SK-N-SH treated with all-trans-retinoic acid at 6 μM for 48 hours (cell line): ENCODE measurements at regions not wholly inside any gene's neighbourhood (a gene's known extent, or its start where the extent isn't known, plus 50 kb on each side); places are given as distances from the start of the nearest gene placed in this dataset.

Source experiments
- ATAC-seq: fragments of 200-7000 bp; cut with Tn5 transposase; 3 replicates; pipeline ENCODE4 v1.9.1; 2020; ENCODE audit warnings: mild to moderate bottlenecking, moderate library complexity
- ARNTL ChIP-seq: fragments of 450-650 bp; formaldehyde crosslinking; IDR thresholded peaks from 2 replicates; pipeline ENCODE4 v1.5.0; 2020; ENCODE audit warnings: low read depth, mild to moderate bottlenecking, moderate library complexity, borderline replicate concordance
- BACH2 ChIP-seq: fragments of 250-450 bp; sonication (Bioruptor Pico); IDR thresholded peaks from 2 replicates; pipeline ENCODE4 v1.9.0; 2021; ENCODE audit warnings: mild to moderate bottlenecking, borderline replicate concordance
- CSDC2 ChIP-seq: fragments of 250-450 bp; sonication (Bioruptor Pico); IDR thresholded peaks from 2 replicates; pipeline ENCODE4 v1.5.0; 2020; ENCODE audit warnings: mild to moderate bottlenecking, moderate library complexity
- ESRRG ChIP-seq: fragments of 250-450 bp; sonication (Bioruptor Pico); IDR thresholded peaks from 2 replicates; pipeline ENCODE4 v1.6.1; 2021; ENCODE audit warnings: mild to moderate bottlenecking
- OSR1 ChIP-seq: fragments of 250-450 bp; sonication (Bioruptor Pico); IDR thresholded peaks from 2 replicates; pipeline ENCODE4 v1.8.0; 2022; ENCODE audit warnings: moderate library complexity, mild to moderate bottlenecking, inconsistent platforms
- PPARA ChIP-seq: fragments of 250-450 bp; sonication (Bioruptor Pico); IDR thresholded peaks from 2 replicates; pipeline ENCODE4 v1.5.0; 2020; ENCODE audit warnings: mild to moderate bottlenecking, borderline replicate concordance
- RARB ChIP-seq: fragments of 250-450 bp; sonication (Bioruptor Pico); IDR thresholded peaks from 2 replicates; pipeline ENCODE4 v1.8.0; 2021; ENCODE audit warnings: mild to moderate bottlenecking, moderate library complexity
- TCF4 ChIP-seq: fragments of 250-450 bp; sonication (Bioruptor Pico); IDR thresholded peaks from 2 replicates; pipeline ENCODE4 v1.8.0; 2021; ENCODE audit warnings: mild to moderate bottlenecking, moderate library complexity, borderline replicate concordance
- TOX ChIP-seq: fragments of 250-450 bp; sonication (Bioruptor Pico); IDR thresholded peaks from 2 replicates; pipeline ENCODE4 v1.8.0; 2021; ENCODE audit warnings: mild to moderate bottlenecking, moderate library complexity, borderline replicate concordance
- ZC3H10 ChIP-seq: fragments of 250-450 bp; sonication (Bioruptor Pico); IDR thresholded peaks from 2 replicates; pipeline ENCODE4 v1.5.1; 2021; ENCODE audit warnings: mild to moderate bottlenecking, moderate library complexity
- ZFP3 ChIP-seq: fragments of 250-450 bp; sonication (Bioruptor Pico); IDR thresholded peaks from 2 replicates; pipeline ENCODE4 v1.5.0; 2020; ENCODE audit warnings: mild to moderate bottlenecking, moderate library complexity
- ZFP30 ChIP-seq: fragments of 450-650 bp; formaldehyde crosslinking; IDR thresholded peaks from 2 replicates; pipeline ENCODE4 v1.5.0; 2022; ENCODE audit warnings: mild to moderate bottlenecking, moderate library complexity
- ZNF565 ChIP-seq: fragments of 450-650 bp; formaldehyde crosslinking; conservative IDR thresholded peaks from 2 replicates; pipeline ENCODE4 v1.5.0; 2020; ENCODE audit warnings: low read depth, mild to moderate bottlenecking, moderate library complexity
- ZNF70 ChIP-seq: fragments of 450-650 bp; formaldehyde crosslinking; IDR thresholded peaks from 2 replicates; pipeline ENCODE4 v1.5.0; 2020; ENCODE audit warnings: mild to moderate bottlenecking, moderate library complexity
- TF ChIP-seq, protein P1 (sequence below): fragments of 250-450 bp; sonication (Bioruptor Pico); IDR thresholded peaks from 2 replicates; pipeline ENCODE4 v1.5.1; 2021; ENCODE audit warnings: mild to moderate bottlenecking, moderate library complexity
- TF ChIP-seq, protein P2 (sequence below): fragments of 250-450 bp; sonication (Bioruptor Pico); IDR thresholded peaks from 2 replicates; pipeline ENCODE4 v1.5.1; 2020; ENCODE audit warnings: low read depth, mild to moderate bottlenecking, moderate library complexity
- TF ChIP-seq, protein P3 (sequence below): fragments of 250-450 bp; sonication (Bioruptor Pico); IDR thresholded peaks from 2 replicates; pipeline ENCODE4 v1.5.0; 2020; ENCODE audit warnings: mild to moderate bottlenecking, moderate library complexity
- TF ChIP-seq, protein P4 (sequence below): fragments of 250-450 bp; sonication (Bioruptor Pico); IDR thresholded peaks from 2 replicates; pipeline ENCODE4 v1.8.0; 2020; ENCODE audit warnings: mild to moderate bottlenecking, moderate library complexity, borderline replicate concordance
- TF ChIP-seq, protein P5 (sequence below): fragments of 250-450 bp; sonication (Bioruptor Pico); IDR thresholded peaks from 2 replicates; pipeline ENCODE4 v1.8.0; 2021; ENCODE audit warnings: low read depth, mild to moderate bottlenecking, moderate library complexity, borderline replicate concordance

DNA sequence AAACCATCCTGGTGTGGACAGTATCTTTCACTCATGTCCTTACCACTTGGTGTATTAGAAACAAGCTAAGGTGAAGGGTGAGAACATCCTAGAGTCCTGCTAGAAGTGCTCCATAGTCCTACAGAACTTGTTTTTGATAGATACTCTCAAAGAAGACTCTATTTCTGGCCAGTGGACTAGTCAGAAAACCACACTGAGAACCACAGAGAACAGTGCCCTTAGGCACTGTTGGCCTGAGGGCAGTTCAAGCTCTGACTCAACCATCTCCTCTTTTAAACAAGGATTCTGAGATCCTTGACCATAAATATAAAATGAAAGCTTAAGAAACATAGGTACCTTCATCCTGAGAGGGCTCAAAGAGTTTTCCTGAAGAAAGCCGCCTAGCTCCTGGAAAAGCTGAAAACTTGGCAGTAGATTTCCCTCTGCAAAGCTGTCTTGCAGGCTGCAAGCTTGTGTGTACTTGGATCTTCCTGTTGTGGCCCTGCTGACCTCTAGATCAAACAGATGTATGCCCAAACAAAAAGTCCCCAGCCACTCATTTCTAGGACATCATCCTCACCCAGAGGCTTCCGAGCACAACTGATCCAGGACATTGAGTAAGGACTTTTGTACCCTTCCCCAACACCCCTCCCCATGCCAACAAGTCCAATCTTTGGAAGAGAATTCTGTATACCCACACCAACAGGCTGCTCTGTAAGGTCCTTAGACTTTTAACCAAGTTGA, 111.6 kb upstream of the CXCL13 start:
- TF ChIP-seq TCF4 (CRISPR knock-in tag) (no peak), ZNF70 (CRISPR knock-in tag) (no peak), ZFP3 (no peak), ZNF565 (CRISPR knock-in tag) (no peak), BACH2 (no peak), CSDC2 (CRISPR knock-in tag) (no peak), ZFP30 (no peak), OSR1 (CRISPR knock-in tag) (no peak), ARNTL (CRISPR knock-in tag) (no peak)
- TF ChIP-seq, protein P1, sequence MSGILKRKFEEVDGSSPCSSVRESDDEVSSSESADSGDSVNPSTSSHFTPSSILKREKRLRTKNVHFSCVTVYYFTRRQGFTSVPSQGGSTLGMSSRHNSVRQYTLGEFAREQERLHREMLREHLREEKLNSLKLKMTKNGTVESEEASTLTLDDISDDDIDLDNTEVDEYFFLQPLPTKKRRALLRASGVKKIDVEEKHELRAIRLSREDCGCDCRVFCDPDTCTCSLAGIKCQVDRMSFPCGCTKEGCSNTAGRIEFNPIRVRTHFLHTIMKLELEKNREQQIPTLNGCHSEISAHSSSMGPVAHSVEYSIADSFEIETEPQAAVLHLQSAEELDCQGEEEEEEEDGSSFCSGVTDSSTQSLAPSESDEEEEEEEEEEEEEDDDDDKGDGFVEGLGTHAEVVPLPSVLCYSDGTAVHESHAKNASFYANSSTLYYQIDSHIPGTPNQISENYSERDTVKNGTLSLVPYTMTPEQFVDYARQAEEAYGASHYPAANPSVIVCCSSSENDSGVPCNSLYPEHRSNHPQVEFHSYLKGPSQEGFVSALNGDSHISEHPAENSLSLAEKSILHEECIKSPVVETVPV (CRISPR knock-in tag), result no peak

DNA sequence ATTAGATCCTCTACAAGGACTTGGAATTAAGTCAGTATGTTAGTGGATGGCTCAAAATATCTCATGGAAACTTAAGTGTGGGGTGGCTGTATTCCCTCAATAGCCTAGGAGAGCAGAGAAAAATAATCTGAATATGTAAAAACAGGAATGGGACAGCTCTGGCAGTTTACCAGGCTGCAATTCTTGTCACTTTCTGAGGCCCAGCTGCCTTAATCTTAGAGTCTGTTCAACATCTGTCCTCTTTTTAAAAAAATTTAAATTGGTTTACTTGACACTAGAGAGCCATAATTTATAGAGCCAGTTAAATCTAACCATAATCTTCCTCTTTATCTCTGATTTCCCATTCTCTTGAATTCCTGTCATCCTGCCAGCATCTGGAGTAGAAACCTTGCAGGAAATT, 109.2 kb upstream of the CXCL13 start:
- TF ChIP-seq, protein P2, sequence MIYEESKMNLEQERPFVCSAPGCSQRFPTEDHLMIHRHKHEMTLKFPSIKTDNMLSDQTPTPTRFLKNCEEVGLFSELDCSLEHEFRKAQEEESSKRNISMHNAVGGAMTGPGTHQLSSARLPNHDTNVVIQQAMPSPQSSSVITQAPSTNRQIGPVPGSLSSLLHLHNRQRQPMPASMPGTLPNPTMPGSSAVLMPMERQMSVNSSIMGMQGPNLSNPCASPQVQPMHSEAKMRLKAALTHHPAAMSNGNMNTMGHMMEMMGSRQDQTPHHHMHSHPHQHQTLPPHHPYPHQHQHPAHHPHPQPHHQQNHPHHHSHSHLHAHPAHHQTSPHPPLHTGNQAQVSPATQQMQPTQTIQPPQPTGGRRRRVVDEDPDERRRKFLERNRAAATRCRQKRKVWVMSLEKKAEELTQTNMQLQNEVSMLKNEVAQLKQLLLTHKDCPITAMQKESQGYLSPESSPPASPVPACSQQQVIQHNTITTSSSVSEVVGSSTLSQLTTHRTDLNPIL (CRISPR knock-in tag), result no peak
- TF ChIP-seq, protein P3, sequence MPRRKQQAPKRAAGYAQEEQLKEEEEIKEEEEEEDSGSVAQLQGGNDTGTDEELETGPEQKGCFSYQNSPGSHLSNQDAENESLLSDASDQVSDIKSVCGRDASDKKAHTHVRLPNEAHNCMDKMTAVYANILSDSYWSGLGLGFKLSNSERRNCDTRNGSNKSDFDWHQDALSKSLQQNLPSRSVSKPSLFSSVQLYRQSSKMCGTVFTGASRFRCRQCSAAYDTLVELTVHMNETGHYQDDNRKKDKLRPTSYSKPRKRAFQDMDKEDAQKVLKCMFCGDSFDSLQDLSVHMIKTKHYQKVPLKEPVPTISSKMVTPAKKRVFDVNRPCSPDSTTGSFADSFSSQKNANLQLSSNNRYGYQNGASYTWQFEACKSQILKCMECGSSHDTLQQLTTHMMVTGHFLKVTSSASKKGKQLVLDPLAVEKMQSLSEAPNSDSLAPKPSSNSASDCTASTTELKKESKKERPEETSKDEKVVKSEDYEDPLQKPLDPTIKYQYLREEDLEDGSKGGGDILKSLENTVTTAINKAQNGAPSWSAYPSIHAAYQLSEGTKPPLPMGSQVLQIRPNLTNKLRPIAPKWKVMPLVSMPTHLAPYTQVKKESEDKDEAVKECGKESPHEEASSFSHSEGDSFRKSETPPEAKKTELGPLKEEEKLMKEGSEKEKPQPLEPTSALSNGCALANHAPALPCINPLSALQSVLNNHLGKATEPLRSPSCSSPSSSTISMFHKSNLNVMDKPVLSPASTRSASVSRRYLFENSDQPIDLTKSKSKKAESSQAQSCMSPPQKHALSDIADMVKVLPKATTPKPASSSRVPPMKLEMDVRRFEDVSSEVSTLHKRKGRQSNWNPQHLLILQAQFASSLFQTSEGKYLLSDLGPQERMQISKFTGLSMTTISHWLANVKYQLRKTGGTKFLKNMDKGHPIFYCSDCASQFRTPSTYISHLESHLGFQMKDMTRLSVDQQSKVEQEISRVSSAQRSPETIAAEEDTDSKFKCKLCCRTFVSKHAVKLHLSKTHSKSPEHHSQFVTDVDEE (CRISPR knock-in tag), result no peak
- TF ChIP-seq, protein P4, sequence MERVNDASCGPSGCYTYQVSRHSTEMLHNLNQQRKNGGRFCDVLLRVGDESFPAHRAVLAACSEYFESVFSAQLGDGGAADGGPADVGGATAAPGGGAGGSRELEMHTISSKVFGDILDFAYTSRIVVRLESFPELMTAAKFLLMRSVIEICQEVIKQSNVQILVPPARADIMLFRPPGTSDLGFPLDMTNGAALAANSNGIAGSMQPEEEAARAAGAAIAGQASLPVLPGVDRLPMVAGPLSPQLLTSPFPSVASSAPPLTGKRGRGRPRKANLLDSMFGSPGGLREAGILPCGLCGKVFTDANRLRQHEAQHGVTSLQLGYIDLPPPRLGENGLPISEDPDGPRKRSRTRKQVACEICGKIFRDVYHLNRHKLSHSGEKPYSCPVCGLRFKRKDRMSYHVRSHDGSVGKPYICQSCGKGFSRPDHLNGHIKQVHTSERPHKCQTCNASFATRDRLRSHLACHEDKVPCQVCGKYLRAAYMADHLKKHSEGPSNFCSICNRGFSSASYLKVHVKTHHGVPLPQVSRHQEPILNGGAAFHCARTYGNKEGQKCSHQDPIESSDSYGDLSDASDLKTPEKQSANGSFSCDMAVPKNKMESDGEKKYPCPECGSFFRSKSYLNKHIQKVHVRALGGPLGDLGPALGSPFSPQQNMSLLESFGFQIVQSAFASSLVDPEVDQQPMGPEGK, result no peak
- TF ChIP-seq, protein P1 (CRISPR knock-in tag), result no peak
- TF ChIP-seq TOX, result no peak
- TF ChIP-seq BACH2, result no peak
- TF ChIP-seq ZC3H10 (CRISPR knock-in tag), result no peak
- TF ChIP-seq TCF4 (CRISPR knock-in tag), result no peak
- no peak for ATAC-seq

More for the DNA sequence above, 111.6 kb upstream of the CXCL13 start:
- no peak for ATAC-seq

DNA sequence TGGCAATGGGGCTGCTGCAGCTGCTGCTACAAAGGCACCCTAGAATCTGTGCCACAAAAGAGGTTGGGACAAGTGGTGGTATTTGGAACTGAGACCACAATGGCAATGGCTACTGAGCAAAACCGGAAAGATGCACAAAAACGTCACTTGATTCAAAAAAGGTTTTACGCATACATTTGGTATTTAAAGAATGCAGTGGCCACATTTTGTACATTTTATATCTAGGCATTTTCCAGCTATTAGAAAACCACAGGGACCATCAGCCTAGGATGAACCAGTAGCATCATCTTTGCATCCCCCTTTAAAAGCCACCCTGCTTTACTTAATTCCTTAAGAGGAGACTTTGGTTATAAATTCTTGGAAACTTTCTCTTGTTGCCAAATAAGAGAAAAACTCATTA, 104.8 kb upstream of the CXCL13 start:
- no peak for TF ChIP-seq ZFP3
- no peak for TF ChIP-seq PPARA (CRISPR knock-in tag)
- TF ChIP-seq, protein P5, sequence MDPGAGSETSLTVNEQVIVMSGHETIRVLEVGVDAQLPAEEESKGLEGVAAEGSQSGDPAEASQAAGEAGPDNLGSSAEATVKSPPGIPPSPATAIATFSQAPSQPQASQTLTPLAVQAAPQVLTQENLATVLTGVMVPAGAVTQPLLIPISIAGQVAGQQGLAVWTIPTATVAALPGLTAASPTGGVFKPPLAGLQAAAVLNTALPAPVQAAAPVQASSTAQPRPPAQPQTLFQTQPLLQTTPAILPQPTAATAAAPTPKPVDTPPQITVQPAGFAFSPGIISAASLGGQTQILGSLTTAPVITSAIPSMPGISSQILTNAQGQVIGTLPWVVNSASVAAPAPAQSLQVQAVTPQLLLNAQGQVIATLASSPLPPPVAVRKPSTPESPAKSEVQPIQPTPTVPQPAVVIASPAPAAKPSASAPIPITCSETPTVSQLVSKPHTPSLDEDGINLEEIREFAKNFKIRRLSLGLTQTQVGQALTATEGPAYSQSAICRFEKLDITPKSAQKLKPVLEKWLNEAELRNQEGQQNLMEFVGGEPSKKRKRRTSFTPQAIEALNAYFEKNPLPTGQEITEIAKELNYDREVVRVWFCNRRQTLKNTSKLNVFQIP (CRISPR knock-in tag), result no peak
- no peak for TF ChIP-seq RARB (CRISPR knock-in tag)
- no peak for TF ChIP-seq ZC3H10 (CRISPR knock-in tag)
- TF ChIP-seq, protein P2 (CRISPR knock-in tag), result no peak
- TF ChIP-seq CSDC2 (CRISPR knock-in tag), result no peak
- TF ChIP-seq, protein P3 (CRISPR knock-in tag), result no peak
- no peak for TF ChIP-seq ESRRG (CRISPR knock-in tag)
- ATAC-seq, result no peak
